ENCODE measurements at regions not wholly inside any gene's neighbourhood (a gene's known extent, or its start where the extent isn't known, plus 50 kb on each side); places are given as distances from the start of the nearest gene placed in this dataset.
A peak's percentile ranks its signal among the peaks of the same experiment; 100 is the strongest.
"Not testable (repeated sequence)": the region's sequence is repeated elsewhere in the genome, so short reads cannot be mapped to it uniquely, and the experiment has no call there.

DNA sequence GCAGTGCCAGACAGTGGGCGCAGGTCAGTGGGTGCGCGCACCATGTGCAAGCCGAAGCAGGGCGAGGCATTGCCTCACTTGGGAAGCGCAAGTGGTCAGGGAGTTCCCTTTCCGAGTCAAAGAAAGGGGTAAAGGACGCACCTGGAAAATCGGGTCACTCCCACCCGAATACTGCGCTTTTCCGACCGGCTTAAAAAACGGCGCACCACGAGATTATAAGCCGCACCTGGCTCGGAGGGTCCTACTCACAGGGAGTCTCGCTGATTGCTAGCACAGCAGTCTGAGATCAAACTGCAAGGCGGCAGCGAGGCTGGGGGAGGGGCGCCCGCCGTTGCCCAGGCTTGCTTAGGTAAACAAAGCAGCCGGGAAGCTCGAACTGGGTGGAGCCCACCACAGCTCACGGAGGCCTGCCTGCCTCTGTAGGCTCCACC lies 77.9 kb downstream of the NR4A2 start:
- DNase-seq = peak; percentile 72

DNA sequence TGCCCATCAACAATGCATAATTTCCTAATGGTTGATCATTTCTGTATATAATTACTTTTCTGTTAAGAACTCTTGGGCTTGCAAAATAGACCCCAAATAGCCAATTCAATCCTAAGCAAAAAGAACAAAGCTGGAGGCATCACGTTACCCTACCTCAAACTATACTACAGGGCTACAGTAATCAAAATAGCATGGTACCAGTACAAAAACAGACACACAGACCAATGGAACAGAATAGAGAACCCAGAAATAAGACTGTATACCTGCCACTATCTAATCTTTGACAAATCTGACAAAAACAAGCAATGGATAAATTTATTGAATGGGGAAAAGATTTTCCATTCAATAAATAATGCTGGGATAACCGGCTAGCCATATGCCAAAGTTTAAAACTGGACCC lies 78.8 kb downstream of the NR4A2 start:
- no peak for DNase-seq

DNA sequence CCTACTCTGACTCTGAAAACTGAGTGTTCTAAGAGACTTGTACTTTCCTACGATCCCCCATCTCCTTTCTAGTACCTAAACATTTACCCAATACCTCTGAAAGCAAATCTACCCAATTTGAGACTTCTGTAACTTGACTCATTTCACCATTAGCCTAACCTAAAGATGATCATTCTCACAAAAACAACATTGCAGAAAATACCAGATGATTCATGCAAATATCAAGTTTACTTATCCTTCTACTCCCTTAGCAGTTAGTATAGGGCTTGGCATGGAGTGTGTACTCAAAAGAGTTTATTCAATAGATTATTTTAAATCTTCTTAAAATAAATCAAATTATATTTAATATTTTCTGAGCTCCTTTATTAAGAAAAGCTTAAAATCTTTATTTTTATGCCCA lies 89.6 kb downstream of the NR4A2 start:
- no peak for DNase-seq

DNA sequence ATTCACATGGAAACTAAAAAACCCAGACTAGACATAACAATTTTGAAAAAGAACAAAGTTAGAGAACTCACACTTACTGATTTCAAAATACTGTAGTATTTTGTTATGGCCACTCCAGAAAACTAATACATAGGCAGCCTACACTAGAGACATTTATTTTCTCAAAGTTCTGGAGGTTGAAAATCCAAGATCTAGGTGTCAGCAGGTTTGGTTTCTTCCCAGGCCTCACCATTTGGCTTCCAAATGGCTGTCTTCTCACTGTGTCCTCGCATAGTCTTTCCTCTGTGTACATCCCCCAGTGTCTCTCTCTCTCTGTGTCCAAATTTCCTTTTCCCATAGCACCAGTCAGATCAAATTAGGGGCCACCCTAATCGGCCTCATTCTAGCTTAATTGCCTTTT lies 95.0 kb downstream of the NR4A2 start:
- DNase-seq = no peak

DNA sequence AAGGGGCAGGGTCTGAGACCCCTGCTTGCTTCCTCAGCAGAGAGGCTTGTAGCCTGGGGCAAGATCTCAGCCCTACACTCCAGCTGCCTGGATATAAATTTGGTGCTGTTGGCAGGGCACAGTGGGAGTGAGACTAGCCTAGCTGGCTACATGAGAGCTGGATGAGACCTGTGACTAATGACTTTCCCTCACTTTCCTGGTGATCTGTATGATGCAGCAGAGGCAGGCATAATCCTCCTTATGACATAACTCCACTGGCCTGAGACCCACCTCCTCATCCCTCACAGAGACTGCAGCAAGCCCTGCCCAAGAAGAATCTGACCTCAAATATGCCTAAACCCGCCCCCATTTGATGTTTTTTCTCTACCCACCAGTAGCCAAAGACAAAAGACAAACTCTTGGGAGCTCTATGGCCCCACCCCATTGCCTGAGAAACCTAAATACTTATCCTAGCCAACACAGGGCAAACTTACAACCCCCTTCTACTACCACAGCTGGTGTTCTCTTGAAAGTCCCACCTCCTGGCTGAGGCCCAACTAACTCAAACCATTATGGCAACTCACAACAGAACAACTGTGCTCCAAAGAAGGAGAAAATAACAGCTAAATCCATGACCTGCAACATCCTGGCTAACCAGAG lies 102.7 kb downstream of the NR4A2 start:
- peak; percentile 50 for DNase-seq

DNA sequence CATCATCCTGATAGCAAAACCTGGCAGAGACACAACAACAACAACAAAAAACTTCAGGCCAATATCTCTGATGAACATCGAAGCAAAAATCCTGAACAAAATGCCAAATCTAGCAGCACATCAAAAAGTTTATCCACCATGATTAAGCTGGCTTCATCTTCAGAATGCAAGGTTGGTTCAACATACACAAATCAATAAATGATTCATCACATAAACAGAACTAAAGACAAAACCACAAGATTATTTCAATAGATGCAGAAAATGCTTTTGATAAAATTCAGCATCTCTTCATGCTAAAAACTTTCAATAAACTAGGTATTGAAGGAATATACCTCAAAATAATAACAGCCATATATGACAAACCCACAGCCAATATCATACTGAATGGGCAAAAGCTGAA lies 109.2 kb downstream of the NR4A2 start:
- DNase-seq = not testable (repeated sequence)

DNA sequence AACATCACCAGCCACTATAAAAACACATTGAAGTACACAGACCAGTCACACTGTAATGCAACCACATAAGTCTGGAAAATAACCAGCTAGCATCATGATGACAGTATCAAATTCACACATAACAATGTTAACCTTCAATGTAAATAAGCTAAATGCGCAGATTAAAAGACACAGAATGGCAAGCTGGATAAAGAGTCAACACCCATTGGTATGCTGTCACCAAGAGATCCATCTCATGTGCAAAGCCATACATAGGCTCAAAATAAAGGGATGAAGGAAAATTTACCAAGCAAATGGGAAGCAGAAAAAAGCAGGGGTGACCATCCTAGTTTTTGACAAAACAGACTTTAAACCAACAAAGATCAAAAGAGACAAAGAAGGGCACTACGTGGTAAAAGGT lies 110.8 kb downstream of the NR4A2 start:
- DNase-seq = no peak

DNA sequence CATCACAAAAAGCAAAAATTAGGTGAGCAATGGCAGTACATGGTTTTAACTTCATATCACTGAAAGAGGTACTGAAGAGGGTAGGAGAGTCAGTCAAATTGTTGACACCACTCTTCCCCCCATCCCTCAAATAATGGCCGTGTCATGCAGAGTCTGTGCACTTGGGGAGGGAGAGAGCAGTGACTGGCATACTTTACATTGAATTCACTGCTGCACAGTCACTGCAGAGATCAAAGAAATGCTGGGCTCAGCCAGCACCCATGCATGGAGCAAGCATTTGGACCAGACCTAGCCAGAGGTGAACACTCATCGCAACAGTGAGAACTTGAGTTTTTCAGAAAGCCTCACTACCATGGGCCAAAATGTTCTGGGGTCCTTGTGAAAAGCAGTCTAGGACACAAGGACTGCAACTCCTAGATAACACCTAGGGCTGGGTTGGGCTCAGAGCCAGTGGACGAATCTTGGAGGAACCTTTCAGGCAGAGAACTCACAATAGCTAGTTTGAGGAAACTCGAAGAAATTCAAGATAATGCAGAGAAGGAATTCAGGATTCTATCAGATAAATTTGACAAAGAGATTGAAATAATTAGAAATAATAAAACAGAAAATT lies 112.9 kb downstream of the NR4A2 start:
- no peak for DNase-seq

DNA sequence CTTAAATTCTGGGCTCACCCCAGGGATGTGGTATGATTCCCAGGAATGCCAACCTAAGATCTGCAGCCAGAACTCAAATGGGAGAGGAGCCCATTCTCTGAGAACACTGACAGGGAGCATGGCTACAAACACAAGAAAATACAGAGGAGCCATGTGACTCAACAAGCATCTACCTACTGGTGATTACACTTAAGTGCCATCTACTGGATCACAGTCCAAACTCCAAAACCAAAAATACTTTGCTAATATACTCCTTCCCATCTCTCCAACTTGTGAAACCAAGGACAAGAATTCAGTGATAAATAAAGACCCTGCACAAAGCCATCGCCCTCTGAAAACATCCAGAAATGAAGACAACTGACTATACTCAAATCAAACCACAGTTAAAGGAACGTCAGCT lies 116.9 kb downstream of the NR4A2 start:
- no peak for DNase-seq

DNA sequence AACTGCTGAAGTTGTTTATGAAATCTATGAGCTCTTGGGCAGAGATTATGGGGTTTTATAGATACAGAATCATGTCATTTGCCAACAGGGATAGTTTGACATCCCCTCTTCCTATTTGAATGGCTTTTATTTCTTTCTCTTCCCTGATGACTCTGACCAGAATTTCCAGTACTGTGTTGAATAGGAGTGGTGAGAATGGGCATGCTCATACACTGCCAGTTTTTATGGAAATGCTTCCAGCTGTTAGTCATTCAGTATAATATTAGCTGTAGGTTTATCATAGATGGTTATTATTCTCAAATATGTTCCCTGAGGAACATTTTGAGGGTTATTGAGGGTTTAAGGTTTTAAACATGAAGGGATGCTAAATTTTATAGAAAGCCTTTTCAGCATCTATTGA lies 121.2 kb downstream of the NR4A2 start:
- no peak for DNase-seq

DNA sequence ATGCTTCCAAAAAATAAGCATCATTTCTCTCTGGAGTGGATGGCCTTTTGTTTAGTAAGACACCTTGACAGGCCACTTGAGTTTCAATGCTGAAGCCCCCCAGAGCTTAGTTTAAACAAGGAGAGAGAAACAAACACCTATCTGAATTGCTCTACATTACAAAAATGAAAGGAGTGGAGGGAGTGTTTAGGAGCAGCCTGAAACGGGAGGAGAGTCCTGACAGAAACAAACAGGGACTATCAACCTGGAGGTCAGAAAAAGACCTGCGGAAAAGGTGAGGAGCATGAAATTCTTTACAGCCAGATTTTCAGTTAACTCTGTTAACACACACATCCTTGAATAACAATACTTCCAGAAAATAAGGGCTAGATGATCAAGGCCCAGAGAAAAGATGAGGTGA lies 126.2 kb downstream of the NR4A2 start:
- no peak for DNase-seq

DNA sequence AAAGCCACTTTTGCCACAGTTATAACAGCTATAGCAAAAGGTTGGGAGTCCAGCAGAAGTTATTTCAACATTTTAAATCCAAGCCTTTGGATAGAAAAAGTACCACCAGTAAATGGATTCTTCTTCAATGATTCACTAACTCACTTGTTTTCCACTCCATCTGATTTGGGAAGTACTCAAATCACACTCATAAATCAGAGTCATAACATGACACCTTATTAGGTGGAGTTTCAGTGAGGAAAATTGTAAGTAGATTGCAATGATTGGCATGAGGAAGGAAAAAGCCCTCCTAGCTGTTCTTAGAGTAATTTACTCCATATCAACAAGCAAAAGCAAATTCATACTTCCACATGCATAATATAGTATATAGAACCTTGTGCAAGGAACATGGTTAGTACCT lies 132.9 kb downstream of the NR4A2 start:
- DNase-seq = no peak

DNA sequence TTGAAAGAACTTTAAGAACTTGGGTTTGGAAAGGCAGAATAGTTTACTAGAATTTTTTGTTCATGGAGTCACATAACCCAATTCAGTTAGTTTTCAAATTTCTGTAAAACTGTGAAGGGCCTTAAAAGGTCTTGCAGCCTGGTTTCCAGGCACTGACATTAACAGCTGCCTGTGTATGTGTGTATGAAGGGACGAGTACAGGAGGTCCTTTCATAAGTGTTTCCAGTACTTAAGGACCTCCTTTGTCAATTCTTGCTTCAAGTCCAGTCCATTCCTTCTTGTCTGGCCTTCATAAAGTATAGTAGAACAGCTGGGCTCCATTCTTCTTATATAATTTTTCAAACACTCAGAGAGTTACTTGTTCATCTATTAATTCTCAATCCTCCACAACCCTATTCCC lies 136.5 kb downstream of the NR4A2 start:
- no peak for DNase-seq

DNA sequence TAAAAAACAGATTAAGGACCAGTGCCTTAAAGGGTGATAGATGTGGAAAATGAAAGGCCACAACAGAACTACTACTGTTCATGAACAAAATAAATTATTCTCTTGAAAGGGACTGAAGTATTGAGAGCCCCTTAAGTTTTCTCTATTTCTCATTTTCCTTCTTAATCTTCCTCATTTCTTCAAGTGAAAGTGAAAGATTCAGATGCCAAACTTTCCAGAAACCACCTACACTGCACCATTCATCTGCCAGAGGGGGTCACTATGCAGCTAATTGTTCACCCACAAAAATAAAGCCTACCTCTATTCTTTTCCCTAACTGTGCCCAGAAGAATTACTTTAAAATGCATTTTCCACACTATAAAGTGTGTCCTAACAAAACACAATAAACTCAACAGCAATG lies 140.1 kb downstream of the NR4A2 start:
- no peak for DNase-seq

DNA sequence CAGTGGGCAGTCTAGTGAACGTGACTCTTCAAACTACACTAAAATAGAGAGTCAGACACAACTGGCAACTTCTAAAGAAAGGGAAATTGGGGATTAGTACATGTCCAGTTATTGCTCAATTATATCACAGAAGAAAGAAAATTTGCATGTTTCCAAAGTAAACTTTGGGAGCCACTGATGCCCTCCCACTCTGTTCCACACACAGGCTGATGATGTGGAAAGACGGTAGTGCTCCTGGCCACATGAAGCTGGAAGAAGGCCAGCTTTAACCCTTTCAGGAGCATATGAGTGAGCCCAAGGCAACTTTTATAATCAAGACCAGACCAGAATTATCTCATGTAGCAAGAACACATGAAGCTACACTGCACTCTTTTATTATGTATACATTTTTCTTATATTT lies 141.0 kb downstream of the NR4A2 start:
- DNase-seq = no peak

DNA sequence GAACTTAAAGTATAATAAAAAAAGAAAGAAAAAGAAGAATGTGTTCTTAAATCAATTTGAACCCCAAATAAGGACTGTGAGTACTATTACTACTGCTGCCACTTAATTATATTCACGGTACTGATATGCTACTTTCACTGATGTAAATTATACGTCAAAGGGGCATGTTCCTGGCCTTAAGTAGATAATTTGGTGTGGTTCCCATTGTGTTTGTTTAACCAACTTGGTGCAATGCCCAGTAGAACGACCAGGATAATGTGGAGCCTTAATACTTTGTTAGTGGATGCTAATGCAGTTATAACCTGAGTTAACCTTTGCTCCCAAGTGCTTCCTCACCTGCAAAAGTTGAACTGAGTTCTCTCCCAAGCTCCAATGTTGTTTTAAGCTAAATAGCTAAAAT lies 142.0 kb downstream of the NR4A2 start:
- DNase-seq = peak; percentile 61

DNA sequence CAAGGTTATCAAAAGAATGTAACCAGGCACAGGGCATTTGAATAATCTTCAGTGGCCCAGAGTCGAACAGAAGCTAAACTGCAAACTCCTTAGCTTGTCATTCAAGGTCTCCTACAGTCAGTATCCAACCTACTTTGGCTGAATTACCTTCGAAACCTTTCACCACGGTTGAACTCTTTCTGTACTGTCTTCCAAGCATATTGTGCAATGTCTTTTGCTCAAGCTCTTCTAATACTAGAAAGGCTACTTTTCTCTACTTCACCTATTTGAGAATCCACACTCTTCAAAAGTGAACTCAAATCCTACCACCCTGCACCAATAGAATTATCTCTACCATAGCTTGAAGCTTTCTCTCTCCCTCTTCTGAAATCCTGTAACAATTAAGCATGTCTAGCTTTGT lies 142.9 kb downstream of the NR4A2 start:
- DNase-seq = peak; percentile 38

DNA sequence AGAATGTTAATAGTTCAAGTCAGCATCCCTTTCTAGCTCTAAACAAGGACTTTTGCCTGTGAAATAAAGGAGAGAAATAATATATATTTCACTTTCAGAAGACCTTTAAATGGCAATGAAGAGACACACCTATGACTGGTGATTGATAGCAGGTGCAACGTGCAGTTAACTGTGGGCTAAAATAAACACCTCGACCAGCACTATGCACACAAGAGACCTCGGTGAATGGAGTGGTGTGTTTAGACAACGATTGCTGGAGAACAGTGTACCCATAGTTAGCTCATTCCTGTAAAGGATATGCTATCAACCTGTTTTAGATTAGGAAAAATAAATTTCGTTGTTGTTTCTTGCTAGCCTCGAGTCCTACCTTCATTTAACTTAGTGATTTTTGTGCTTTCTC lies 143.4 kb downstream of the NR4A2 start:
- DNase-seq = peak; percentile 77

DNA sequence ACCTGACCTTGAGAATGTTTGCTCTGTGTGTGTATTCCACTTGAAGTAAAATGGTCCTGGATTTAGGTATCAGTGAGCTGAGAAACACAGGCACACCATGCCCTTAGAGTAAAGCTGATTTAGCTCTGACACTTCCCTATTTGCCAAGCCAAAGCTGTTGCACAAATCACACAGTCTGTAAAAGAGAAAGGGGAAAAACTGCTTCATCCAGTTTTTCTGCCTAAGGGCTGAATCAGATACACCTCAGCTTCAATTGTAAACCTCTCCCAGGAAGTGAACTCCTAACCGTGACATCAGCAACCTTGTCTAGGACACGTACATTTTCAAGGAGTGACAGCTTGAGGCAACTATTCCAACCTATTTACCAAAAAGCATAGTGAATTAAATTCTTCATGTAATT lies 150.4 kb downstream of the NR4A2 start:
- DNase-seq = peak; percentile 78

DNA sequence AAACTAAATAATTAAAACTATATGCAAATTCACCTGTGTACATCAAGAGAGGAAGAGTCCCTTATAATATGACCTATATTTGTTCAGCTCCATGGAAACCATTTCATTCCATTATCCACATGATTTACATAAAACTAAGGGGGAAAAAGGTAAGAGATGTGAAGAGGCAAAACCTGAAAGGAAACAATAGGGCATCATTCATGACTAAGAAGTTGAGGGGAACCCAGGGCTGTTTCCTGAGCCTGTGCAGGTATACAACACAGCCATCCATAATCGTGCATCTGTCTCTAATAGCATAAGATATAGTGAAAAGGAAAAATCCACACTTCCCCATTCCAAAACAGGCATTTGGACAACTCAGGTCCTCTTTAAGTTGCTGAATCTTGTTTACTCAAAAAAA lies 151.3 kb downstream of the NR4A2 start:
- DNase-seq = peak; percentile 8

DNA sequence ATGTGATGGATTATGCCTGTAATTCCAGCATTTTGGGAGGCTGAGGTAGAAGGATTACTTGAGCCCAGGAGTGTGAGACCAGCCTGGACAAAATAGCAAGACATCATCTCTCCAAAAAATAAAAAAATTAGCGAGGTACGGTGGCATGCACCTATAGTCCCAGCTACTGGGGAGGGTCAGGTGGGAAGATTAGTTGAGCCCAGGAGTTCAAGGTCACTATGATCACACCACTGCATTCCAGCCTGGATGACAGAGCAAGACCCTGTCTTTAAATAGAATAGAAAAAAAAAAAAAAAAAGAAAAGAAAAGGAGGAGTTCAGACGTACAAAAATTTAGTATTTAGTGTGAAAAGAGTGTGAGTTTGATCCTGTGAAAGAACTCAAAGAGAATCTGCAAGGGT lies 154.9 kb downstream of the NR4A2 start:
- DNase-seq = no peak

DNA sequence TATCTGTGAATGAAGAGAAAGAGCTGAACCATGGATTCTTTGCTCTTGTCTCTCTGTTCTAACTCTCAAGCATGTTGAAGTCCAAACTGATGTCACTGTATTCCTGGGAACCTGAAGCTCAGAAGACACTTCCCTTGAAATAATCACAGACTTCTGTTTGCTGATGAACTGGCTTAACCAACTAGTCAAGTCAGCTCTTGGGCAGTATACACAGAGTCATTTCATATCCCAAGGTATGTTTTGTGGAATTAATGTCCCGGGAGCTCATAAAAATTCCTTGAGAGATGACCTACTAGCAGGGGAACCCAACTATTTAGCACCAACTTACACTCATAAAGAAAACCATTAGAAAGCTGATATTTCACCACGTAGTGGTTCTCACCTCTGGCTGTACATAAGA lies 156.6 kb downstream of the NR4A2 start:
- DNase-seq = no peak

DNA sequence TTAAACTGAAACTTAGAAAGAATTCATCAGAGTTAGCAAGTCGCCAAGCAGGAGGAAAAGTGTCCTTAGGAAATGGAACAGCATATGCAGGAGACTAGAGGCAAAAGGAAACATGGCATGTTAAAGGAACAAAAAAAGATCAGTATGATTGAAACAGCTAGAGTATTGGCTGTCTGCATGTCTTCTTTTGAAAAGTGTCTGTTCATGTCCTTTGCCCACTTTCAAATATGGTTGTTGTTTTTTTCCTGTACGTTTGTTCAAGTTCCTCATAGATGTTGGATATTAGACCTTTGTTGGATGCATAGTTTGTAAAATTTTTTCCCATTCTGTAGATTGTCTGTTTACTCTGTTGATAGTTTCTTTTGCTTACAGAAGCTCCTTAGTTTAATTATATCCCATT lies 161.6 kb downstream of the NR4A2 start:
- no peak for DNase-seq

DNA sequence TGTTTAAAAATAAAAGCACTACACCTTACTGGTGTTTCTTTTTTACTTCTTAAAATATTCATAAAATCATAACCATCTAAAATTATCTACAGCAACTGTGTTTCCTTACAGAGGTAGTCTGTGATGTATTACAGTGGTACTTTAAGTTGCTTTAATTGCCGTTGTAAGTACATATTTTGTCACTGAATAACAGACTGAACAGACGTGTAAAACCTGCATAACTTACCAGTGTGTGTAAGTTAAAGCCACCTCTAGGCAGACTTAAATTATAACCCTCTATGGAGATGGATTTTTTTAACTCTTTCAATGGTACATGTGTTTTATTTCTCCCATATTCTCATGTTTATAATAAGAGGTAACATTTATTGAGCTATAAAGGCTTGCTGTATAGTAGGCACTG lies 166.8 kb downstream of the NR4A2 start:
- no peak for DNase-seq

DNA sequence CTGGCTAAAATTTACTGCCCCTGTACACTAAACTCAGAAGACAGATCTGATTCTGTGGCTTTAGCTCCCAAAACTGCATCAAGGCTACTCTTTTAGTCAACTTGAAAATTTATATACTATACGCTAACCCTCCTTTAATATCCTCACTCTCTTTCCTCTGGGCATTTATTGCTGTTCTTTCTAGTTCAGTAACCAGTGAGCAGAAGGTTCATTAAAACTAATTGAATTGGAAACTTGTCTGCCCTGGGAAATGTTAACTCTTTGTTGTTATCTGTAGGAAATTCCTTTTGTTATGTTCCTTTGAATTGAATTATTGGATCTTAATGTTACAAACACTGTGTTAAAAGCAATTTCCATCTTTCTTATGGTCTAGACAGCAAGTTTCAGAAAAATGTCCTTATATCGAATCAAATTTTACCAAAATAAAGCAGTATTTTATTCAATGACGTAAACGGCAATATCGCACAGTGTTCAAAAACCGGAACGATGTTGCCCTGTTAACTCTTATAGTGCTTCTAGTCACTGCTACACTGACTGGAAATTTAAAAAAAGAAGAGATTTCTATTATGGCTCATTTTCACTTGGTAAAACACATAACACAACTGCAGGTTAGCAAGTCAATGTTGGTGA lies 168.3 kb downstream of the NR4A2 start:
- DNase-seq = no peak
